Lung (tissue), 11 donors: ENCODE measurements at regions not wholly inside any gene's neighbourhood (a gene's known extent, or its start where the extent isn't known, plus 50 kb on each side); places are given as distances from the start of the nearest gene placed in this dataset.

Source experiments
- ATAC-seq: fragments of 200-7000 bp; cut with Tn5 transposase; one replicate; pipeline ENCODE4 v1.9.1; 2020; ENCODE audit warnings: moderate number of reproducible peaks; ENCODE audit not compliant: insufficient read depth, low FRiP score
- DNase-seq, 3 donors: peaks; one replicate each; pipeline ENCODE4 v3.0.0-alpha.2; 2013 to 2017
- H3K27ac ChIP-seq, 2 donors: one replicate each; pipeline ENCODE4 v1.5.1; 2013; ENCODE audit warnings: mild to moderate bottlenecking in 2 of 2, moderate library complexity in 2 of 2, control low read depth in 1 of 2, inconsistent platforms in 1 of 2, low read depth in 1 of 2, low read length in 1 of 2
- H3K27me3 ChIP-seq, 3 donors: one replicate each; pipeline ENCODE4 v1.5.1; 2013; ENCODE audit warnings: low read length in 2 of 3; ENCODE audit not compliant: control insufficient read depth in 3 of 3, insufficient read depth in 3 of 3
- H3K36me3 ChIP-seq, 4 donors: one replicate each; pipeline ENCODE4 v1.5.1; 2013; ENCODE audit warnings: low read length in 4 of 4, mild to moderate bottlenecking in 1 of 4, moderate library complexity in 1 of 4; ENCODE audit not compliant: control insufficient read depth in 4 of 4, insufficient read depth in 4 of 4
- H3K4me1 ChIP-seq, 5 donors: one replicate each; pipeline ENCODE4 v1.5.1; 2013; ENCODE audit warnings: low read length in 5 of 5, mild to moderate bottlenecking in 2 of 5, moderate library complexity in 1 of 5; ENCODE audit not compliant: control insufficient read depth in 5 of 5, insufficient read depth in 5 of 5
- H3K4me3 ChIP-seq: one replicate; pipeline ENCODE4 v1.5.1; 2013; ENCODE audit warnings: mild to moderate bottlenecking, control low read depth, moderate library complexity
- H3K9ac ChIP-seq, 2 donors: one replicate each; pipeline ENCODE4 v1.5.1; 2013; ENCODE audit warnings: low read length in 2 of 2, control low read depth in 1 of 2; ENCODE audit not compliant: insufficient read depth in 1 of 2
- H3K9me3 ChIP-seq, 4 donors: one replicate each; pipeline ENCODE4 v1.5.1; 2013; ENCODE audit warnings: low read length in 3 of 4, mild to moderate bottlenecking in 1 of 4, moderate library complexity in 1 of 4; ENCODE audit not compliant: control insufficient read depth in 4 of 4, insufficient read depth in 3 of 4
- CTCF ChIP-seq: IDR thresholded peaks from 2 replicates; pipeline ENCODE4 v1.5.1; 2012; ENCODE audit warnings: mild to moderate bottlenecking; ENCODE audit errors: control extremely low read depth, extremely low read depth
- WGBS, 2 donors: extraction: QIAGEN DNeasy Blood & Tissue Kit; methylation state at CpG; one replicate each; pipeline ENCODE4 v1.1.7; 2013; 5-methylcytosine and 5-hydroxymethylcytosine counted together
- donor health status: control.
- donor health status: control.
- donor health status: Bipolar disorder and iron deficiency.
- donor health status: healthy.
- donor health status: DM: yes; HTN: yes; CAD: no.

GRCh38 chr3:87509401-87509800 lies 233.0 kb upstream of the POU1F1 start:
- no peak for ATAC-seq
- Histone ChIP-seq H3K9me3 (no peaks in the 10 kb centered on the region), H3K4me3 (no peak overlapping the region), H3K4me1 (no peaks in the 10 kb centered on the region), H3K9ac (no peak overlapping the region), H3K36me3 (no peaks in the 10 kb centered on the region), H3K27ac (no peak overlapping the region), H3K27me3 (no peaks in the 10 kb centered on the region)
- WGBS, 2 donors: 70 to 74% methylated on average over 11 of the region's 11 CpGs
- no peak for DNase-seq
- no peak for TF ChIP-seq CTCF

- Histone ChIP-seq H3K27ac (no peak overlapping the region), H3K9ac (no peak overlapping the region), H3K4me3 (no peak overlapping the region), H3K4me1 (no peaks in the 10 kb centered on the region), H3K9me3 (no peaks in the 10 kb centered on the region), H3K36me3 (no peaks in the 10 kb centered on the region), H3K27me3 (no peaks in the 10 kb centered on the region)
- no peak for ATAC-seq
- DNase-seq: peak in 1 of 3 donors; percentile 3
- no peak for TF ChIP-seq CTCF
- 74 to 82% methylated on average over 3 of the region's 3 CpGs for WGBS, 2 donors
Observed at GRCh38 chr3:87508921-87509320, 232.5 kb upstream of the POU1F1 start.

- TF ChIP-seq CTCF: no peak
- 60 to 87% methylated on average over 1 of the region's 1 CpG for WGBS, 2 donors
- Histone ChIP-seq H3K27me3 (no peaks in the 10 kb centered on the region), H3K4me3 (no peak overlapping the region), H3K27ac (no peak overlapping the region), H3K4me1 (no peaks in the 10 kb centered on the region), H3K36me3 (no peaks in the 10 kb centered on the region), H3K9me3 (no peaks in the 10 kb centered on the region), H3K9ac (no peak overlapping the region)
- no peak for DNase-seq
- no peak for ATAC-seq
Observed at GRCh38 chr3:87507753-87508152, 231.4 kb upstream of the POU1F1 start.

- Histone ChIP-seq H3K9me3 (no peaks in the 10 kb centered on the region), H3K9ac (no peak overlapping the region), H3K27ac (no peak overlapping the region), H3K4me1 (no peaks in the 10 kb centered on the region), H3K4me3 (no peak overlapping the region), H3K27me3 (no peaks in the 10 kb centered on the region), H3K36me3 (no peaks in the 10 kb centered on the region)
- 44 to 53% methylated on average over 8 of the region's 8 CpGs for WGBS, 2 donors
- no peak for TF ChIP-seq CTCF
- DNase-seq (peak; percentile 14 to 46 (median 42)), ATAC-seq (peak; percentile 53)
Observed at GRCh38 chr3:87503900-87504498, 227.6 kb upstream of the POU1F1 start.
